GM18868 (cell line): ENCODE measurements at regions not wholly inside any gene's neighbourhood (a gene's known extent, or its start where the extent isn't known, plus 50 kb on each side); places are given as distances from the start of the nearest gene placed in this dataset.

ENCODE experiments used
- ATAC-seq: cut with Tn5 transposase; IDR thresholded peaks from one replicate; pipeline ENCODE4 v1.9.1; 2021; ENCODE audit warnings: mild to moderate bottlenecking, moderate library complexity; ENCODE audit not compliant: unreplicated experiment

- no peak for ATAC-seq
Observed at GRCh38 chr6:19492636-19493405, 344.3 kb upstream of the ID4 start.

GRCh38 chr6:19501737-19502245 lies 335.4 kb upstream of the ID4 start:
- no peak for ATAC-seq

- no peak for ATAC-seq
Observed at GRCh38 chr6:19502301-19502700, 334.9 kb upstream of the ID4 start.

- ATAC-seq: no peak
Observed at GRCh38 chr6:19515939-19516338, 321.2 kb upstream of the ID4 start.

- ATAC-seq: no peak
Observed at GRCh38 chr6:19519941-19520340, 317.2 kb upstream of the ID4 start.

- no peak for ATAC-seq
Observed at GRCh38 chr6:19524366-19525186, 312.6 kb upstream of the ID4 start.

- no peak for ATAC-seq
Observed at GRCh38 chr6:19525673-19526072, 311.5 kb upstream of the ID4 start.

GRCh38 chr6:19530188-19530587 lies 307.0 kb upstream of the ID4 start:
- no peak for ATAC-seq

- no peak for ATAC-seq
Observed at GRCh38 chr6:19535351-19535750, 301.8 kb upstream of the ID4 start.

- no peak for ATAC-seq
Observed at GRCh38 chr6:19536838-19537237, 300.3 kb upstream of the ID4 start.

- no peak for ATAC-seq
Observed at GRCh38 chr6:19538096-19538495, 299.1 kb upstream of the ID4 start.

- no peak for ATAC-seq
Observed at GRCh38 chr6:19547507-19547906, 289.7 kb upstream of the ID4 start.

GRCh38 chr6:19549109-19549508 lies 288.1 kb upstream of the ID4 start:
- ATAC-seq: no peak

- no peak for ATAC-seq
Observed at GRCh38 chr6:19550380-19550779, 286.8 kb upstream of the ID4 start.

- no peak for ATAC-seq
Observed at GRCh38 chr6:19551611-19552010, 285.6 kb upstream of the ID4 start.

- ATAC-seq: no peak
Observed at GRCh38 chr6:19552076-19552475, 285.1 kb upstream of the ID4 start.

- ATAC-seq: no peak
Observed at GRCh38 chr6:19552588-19552987, 284.6 kb upstream of the ID4 start.

- no peak for ATAC-seq
Observed at GRCh38 chr6:19554356-19555225, 282.6 kb upstream of the ID4 start.

- no peak for ATAC-seq
Observed at GRCh38 chr6:19557191-19557590, 280.0 kb upstream of the ID4 start.

- ATAC-seq: no peak
Observed at GRCh38 chr6:19558201-19558600, 279.0 kb upstream of the ID4 start.

GRCh38 chr6:19558934-19559333 lies 278.2 kb upstream of the ID4 start:
- ATAC-seq: no peak
